Smooth muscle cell (in vitro differentiated cells): ENCODE measurements at regions not wholly inside any gene's neighbourhood (a gene's known extent, or its start where the extent isn't known, plus 50 kb on each side); places are given as distances from the start of the nearest gene placed in this dataset.
A peak's percentile ranks its signal among the peaks of the same experiment; 100 is the strongest.
"Not testable (repeated sequence)": the region's sequence is repeated elsewhere in the genome, so short reads cannot be mapped to it uniquely, and the experiment has no call there.

Experiments
- DNase-seq: peaks from one replicate; lab custom pipeline; 2025; ENCODE audit not compliant: unreplicated experiment; lab: John Stamatoyannopoulos, UW
- H2AFZ ChIP-seq: fragments of 200-600 bp; sonication (generic); 2 replicates; pipeline ENCODE4 v1.6.0; 2016; ENCODE audit warnings: antibody characterized with exemption, low read depth, mild to moderate bottlenecking
- H3F3A ChIP-seq: fragments of 200-600 bp; sonication (generic); 2 replicates; pipeline ENCODE4 v1.6.0; 2017; ENCODE audit warnings: antibody characterized with exemption, low read depth
- H3K27ac ChIP-seq: fragments of 200-600 bp; sonication (generic); 2 replicates; pipeline ENCODE4 v1.5.1; 2016; ENCODE audit warnings: low read depth, mild to moderate bottlenecking
- H3K27me3 ChIP-seq: fragments of 200-600 bp; sonication (generic); 2 replicates; pipeline ENCODE4 v1.6.1; 2016; ENCODE audit warnings: low read depth, mild to moderate bottlenecking
- H3K36me3 ChIP-seq: fragments of 200-600 bp; sonication (generic); 2 replicates; pipeline ENCODE4 v1.5.1; 2016; ENCODE audit warnings: low read depth
- H3K4me1 ChIP-seq: fragments of 200-600 bp; sonication (generic); 2 replicates; pipeline ENCODE4 v1.5.1; 2016; ENCODE audit warnings: low read depth
- H3K4me2 ChIP-seq: fragments of 200-600 bp; sonication (generic); 2 replicates; pipeline ENCODE4 v1.6.0; 2016; ENCODE audit warnings: mild to moderate bottlenecking
- H3K4me3 ChIP-seq: fragments of 200-600 bp; sonication (generic); 2 replicates; pipeline ENCODE4 v1.5.1; 2016; ENCODE audit warnings: mild to moderate bottlenecking
- H3K79me2 ChIP-seq: fragments of 200-600 bp; sonication (generic); 2 replicates; pipeline ENCODE4 v1.6.0; 2016; ENCODE audit warnings: low read depth, mild to moderate bottlenecking
- H3K9ac ChIP-seq: fragments of 200-600 bp; sonication (generic); 2 replicates; pipeline ENCODE4 v1.6.0; 2016; ENCODE audit warnings: low read depth
- H3K9me3 ChIP-seq: fragments of 200-600 bp; sonication (generic); replicated peaks from 2 replicates; pipeline ENCODE4 v1.5.1; 2016; ENCODE audit warnings: low read depth
- H4K20me1 ChIP-seq: fragments of 200-600 bp; sonication (generic); 2 replicates; pipeline ENCODE4 v1.6.0; 2016; ENCODE audit warnings: low read depth
- CTCF ChIP-seq: fragments of 200-600 bp; sonication (generic); IDR thresholded peaks from 2 replicates; pipeline ENCODE4 v1.5.1; 2017; ENCODE audit warnings: borderline replicate concordance, mild to moderate bottlenecking, antibody characterized with exemption; ENCODE audit not compliant: insufficient read depth, poor library complexity, severe bottlenecking
- whole genome bisulfite sequencing: methylation state at CpG from one replicate; pipeline ENCODE4 v1.1.7; 2016; ENCODE audit warnings: low lambda C conversion rate; 5-methylcytosine and 5-hydroxymethylcytosine counted together

GRCh38 chr2:83340424-83340823, 1118.7 kb downstream of the SUCLG1 start:
- Histone ChIP-seq H3K4me3 (no peak overlapping the region), H3K9ac (no peak overlapping the region), H3K36me3 (no peaks in the 10 kb centered on the region), H3K9me3 (no peaks in the 10 kb centered on the region), H4K20me1 (no peaks in the 10 kb centered on the region), H3K4me2 (no peak overlapping the region), H2AFZ (no peak overlapping the region), H3K79me2 (no peaks in the 10 kb centered on the region), H3K27ac (no peak overlapping the region), H3K4me1 (no peaks in the 10 kb centered on the region), H3F3A (no peaks in the 10 kb centered on the region), H3K27me3 (no peaks in the 10 kb centered on the region)
- DNase-seq, result no peak
- no peak for TF ChIP-seq CTCF
- 93% methylated on average over 3 of the region's 3 CpGs for WGBS

GRCh38 chr2:83339942-83340341, 1119.1 kb downstream of the SUCLG1 start:
- not testable (repeated sequence) for H3K4me3 ChIP-seq

DNA sequence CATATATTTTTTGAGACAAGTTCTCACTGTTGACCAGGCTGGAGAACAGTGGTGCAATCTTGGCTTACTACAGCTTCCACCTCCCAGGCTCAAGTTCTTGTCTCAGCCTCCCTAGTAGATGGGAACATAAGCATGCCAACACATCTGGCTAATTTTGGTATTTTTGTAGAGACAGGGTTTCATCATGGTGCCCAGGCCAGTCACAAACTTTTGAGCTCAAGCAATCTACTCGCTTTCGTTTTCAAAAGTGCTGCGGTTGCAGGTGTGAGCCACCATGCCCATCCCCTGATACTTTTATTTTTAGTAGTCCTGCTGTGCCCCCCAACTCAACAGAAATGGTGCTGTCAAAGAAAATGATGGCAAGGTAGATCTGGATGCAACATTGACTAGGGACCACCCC, 1127.3 kb downstream of the SUCLG1 start:
- Histone ChIP-seq H3K27me3 (no peaks in the 10 kb centered on the region), H2AFZ (no peak overlapping the region), H3K9ac (no peak overlapping the region), H4K20me1 (no peaks in the 10 kb centered on the region), H3K4me2 (no peak overlapping the region), H3K4me3 (no peak overlapping the region), H3F3A (no peaks in the 10 kb centered on the region), H3K79me2 (no peaks in the 10 kb centered on the region), H3K9me3 (no peaks in the 10 kb centered on the region), H3K27ac (no peak overlapping the region), H3K4me1 (no peaks in the 10 kb centered on the region), H3K36me3 (no peaks in the 10 kb centered on the region)
- no peak for TF ChIP-seq CTCF
- DNase-seq, result no peak
- WGBS, result 100% methylated on average over 3 of the region's 3 CpGs

More at GRCh38 chr2:83339942-83340341, 1119.1 kb downstream of the SUCLG1 start:
- not testable (repeated sequence) for H3K9me3 ChIP-seq, H3K27me3 ChIP-seq, H2AFZ ChIP-seq, DNase-seq, H3K9ac ChIP-seq, H3K4me1 ChIP-seq, H3K36me3 ChIP-seq, H3K79me2 ChIP-seq, H3K27ac ChIP-seq, H4K20me1 ChIP-seq, H3K4me2 ChIP-seq, H3F3A ChIP-seq
- WGBS, result 98% methylated on average over 5 of the region's 5 CpGs

GRCh38 chr2:83323038-83323437, 1136.0 kb downstream of the SUCLG1 start:
- no peaks in the 10 kb centered on the region for H3K79me2 ChIP-seq
- TF ChIP-seq CTCF, result no peak
- WGBS, result 55% methylated on average over 1 of the region's 1 CpG
- H3K4me3 ChIP-seq, result no peak overlapping the region
- H2AFZ ChIP-seq, result peak overlapping the region; percentile 71
- no peaks in the 10 kb centered on the region for H3K4me1 ChIP-seq
- no peaks in the 10 kb centered on the region for H4K20me1 ChIP-seq
- H3K27ac ChIP-seq, result no peak overlapping the region
- no peaks in the 10 kb centered on the region for H3K27me3 ChIP-seq
- no peaks in the 10 kb centered on the region for H3F3A ChIP-seq
- H3K9ac ChIP-seq, result no peak overlapping the region
- H3K36me3 ChIP-seq, result no peaks in the 10 kb centered on the region
- no peaks in the 10 kb centered on the region for H3K9me3 ChIP-seq
- no peak for DNase-seq
- H3K4me2 ChIP-seq, result no peak overlapping the region
